WTC11 (cell line): ENCODE measurements at regions not wholly inside any gene's neighbourhood (a gene's known extent, or its start where the extent isn't known, plus 50 kb on each side); places are given as distances from the start of the nearest gene placed in this dataset.

Experiments
- CTCF ChIP-seq: fragments of 200-600 bp; IDR thresholded peaks from 2 replicates; pipeline ENCODE4 v1.8.0; 2022; ENCODE audit warnings: antibody characterized with exemption
- ESRRA ChIP-seq: sonication (generic); formaldehyde crosslinking; IDR thresholded peaks from 2 replicates; pipeline ENCODE4 v1.8.1; 2022; ENCODE audit warnings: mild to moderate bottlenecking, missing genetic modification reagents, borderline replicate concordance
- MLX ChIP-seq: sonication (generic); formaldehyde crosslinking; IDR thresholded peaks from 2 replicates; pipeline ENCODE4 v1.8.1; 2023; ENCODE audit warnings: mild to moderate bottlenecking, missing genetic modification reagents, moderate library complexity
- TCF7 ChIP-seq: sonication (generic); formaldehyde crosslinking; IDR thresholded peaks from 2 replicates; pipeline ENCODE4 v1.8.0; 2022; ENCODE audit warnings: mild to moderate bottlenecking, low read depth, missing genetic modification reagents, moderate library complexity
- TF ChIP-seq, protein P1 (sequence below): sonication (generic); formaldehyde crosslinking; IDR thresholded peaks from 2 replicates; pipeline ENCODE4 v1.8.1; 2023; ENCODE audit warnings: mild to moderate bottlenecking, missing genetic modification reagents, borderline replicate concordance
- TF ChIP-seq, protein P2 (sequence below): sonication (generic); formaldehyde crosslinking; IDR thresholded peaks from 2 replicates; pipeline ENCODE4 v1.8.1; 2022; ENCODE audit warnings: mild to moderate bottlenecking, moderate library complexity, missing genetic modification reagents

GRCh38 chr9:30196941-30197340, 2187.5 kb upstream of the ACO1 start:
- no peak for TF ChIP-seq CTCF
- TF ChIP-seq, protein P1, sequence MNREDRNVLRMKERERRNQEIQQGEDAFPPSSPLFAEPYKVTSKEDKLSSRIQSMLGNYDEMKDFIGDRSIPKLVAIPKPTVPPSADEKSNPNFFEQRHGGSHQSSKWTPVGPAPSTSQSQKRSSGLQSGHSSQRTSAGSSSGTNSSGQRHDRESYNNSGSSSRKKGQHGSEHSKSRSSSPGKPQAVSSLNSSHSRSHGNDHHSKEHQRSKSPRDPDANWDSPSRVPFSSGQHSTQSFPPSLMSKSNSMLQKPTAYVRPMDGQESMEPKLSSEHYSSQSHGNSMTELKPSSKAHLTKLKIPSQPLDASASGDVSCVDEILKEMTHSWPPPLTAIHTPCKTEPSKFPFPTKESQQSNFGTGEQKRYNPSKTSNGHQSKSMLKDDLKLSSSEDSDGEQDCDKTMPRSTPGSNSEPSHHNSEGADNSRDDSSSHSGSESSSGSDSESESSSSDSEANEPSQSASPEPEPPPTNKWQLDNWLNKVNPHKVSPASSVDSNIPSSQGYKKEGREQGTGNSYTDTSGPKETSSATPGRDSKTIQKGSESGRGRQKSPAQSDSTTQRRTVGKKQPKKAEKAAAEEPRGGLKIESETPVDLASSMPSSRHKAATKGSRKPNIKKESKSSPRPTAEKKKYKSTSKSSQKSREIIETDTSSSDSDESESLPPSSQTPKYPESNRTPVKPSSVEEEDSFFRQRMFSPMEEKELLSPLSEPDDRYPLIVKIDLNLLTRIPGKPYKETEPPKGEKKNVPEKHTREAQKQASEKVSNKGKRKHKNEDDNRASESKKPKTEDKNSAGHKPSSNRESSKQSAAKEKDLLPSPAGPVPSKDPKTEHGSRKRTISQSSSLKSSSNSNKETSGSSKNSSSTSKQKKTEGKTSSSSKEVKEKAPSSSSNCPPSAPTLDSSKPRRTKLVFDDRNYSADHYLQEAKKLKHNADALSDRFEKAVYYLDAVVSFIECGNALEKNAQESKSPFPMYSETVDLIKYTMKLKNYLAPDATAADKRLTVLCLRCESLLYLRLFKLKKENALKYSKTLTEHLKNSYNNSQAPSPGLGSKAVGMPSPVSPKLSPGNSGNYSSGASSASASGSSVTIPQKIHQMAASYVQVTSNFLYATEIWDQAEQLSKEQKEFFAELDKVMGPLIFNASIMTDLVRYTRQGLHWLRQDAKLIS (CRISPR knock-in tag) = no peak
- TF ChIP-seq, protein P2, sequence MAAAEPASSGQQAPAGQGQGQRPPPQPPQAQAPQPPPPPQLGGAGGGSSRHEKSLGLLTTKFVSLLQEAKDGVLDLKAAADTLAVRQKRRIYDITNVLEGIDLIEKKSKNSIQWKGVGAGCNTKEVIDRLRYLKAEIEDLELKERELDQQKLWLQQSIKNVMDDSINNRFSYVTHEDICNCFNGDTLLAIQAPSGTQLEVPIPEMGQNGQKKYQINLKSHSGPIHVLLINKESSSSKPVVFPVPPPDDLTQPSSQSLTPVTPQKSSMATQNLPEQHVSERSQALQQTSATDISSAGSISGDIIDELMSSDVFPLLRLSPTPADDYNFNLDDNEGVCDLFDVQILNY (CRISPR knock-in tag) = no peak
- TF ChIP-seq ESRRA (CRISPR knock-in tag) = no peak
- TF ChIP-seq TCF7 = no peak
- TF ChIP-seq MLX (CRISPR knock-in tag) = no peak
